Lung (tissue), 11 donors: ENCODE measurements at regions not wholly inside any gene's neighbourhood (a gene's known extent, or its start where the extent isn't known, plus 50 kb on each side); places are given as distances from the start of the nearest gene placed in this dataset.
A peak's percentile ranks its signal among the peaks of the same experiment; 100 is the strongest.

Source experiments
- ATAC-seq: fragments of 200-7000 bp; cut with Tn5 transposase; one replicate; pipeline ENCODE4 v1.9.1; 2020; ENCODE audit warnings: moderate number of reproducible peaks; ENCODE audit not compliant: insufficient read depth, low FRiP score
- DNase-seq, 3 donors: peaks; one replicate each; pipeline ENCODE4 v3.0.0-alpha.2; 2013 to 2017
- H3K27ac ChIP-seq, 2 donors: one replicate each; pipeline ENCODE4 v1.5.1; 2013; ENCODE audit warnings: mild to moderate bottlenecking in 2 of 2, moderate library complexity in 2 of 2, control low read depth in 1 of 2, inconsistent platforms in 1 of 2, low read depth in 1 of 2, low read length in 1 of 2
- H3K27me3 ChIP-seq, 3 donors: one replicate each; pipeline ENCODE4 v1.5.1; 2013; ENCODE audit warnings: low read length in 2 of 3; ENCODE audit not compliant: control insufficient read depth in 3 of 3, insufficient read depth in 3 of 3
- H3K36me3 ChIP-seq, 4 donors: one replicate each; pipeline ENCODE4 v1.5.1; 2013; ENCODE audit warnings: low read length in 4 of 4, mild to moderate bottlenecking in 1 of 4, moderate library complexity in 1 of 4; ENCODE audit not compliant: control insufficient read depth in 4 of 4, insufficient read depth in 4 of 4
- H3K4me1 ChIP-seq, 5 donors: one replicate each; pipeline ENCODE4 v1.5.1; 2013; ENCODE audit warnings: low read length in 5 of 5, mild to moderate bottlenecking in 2 of 5, moderate library complexity in 1 of 5; ENCODE audit not compliant: control insufficient read depth in 5 of 5, insufficient read depth in 5 of 5
- H3K4me3 ChIP-seq: one replicate; pipeline ENCODE4 v1.5.1; 2013; ENCODE audit warnings: mild to moderate bottlenecking, control low read depth, moderate library complexity
- H3K9ac ChIP-seq, 2 donors: one replicate each; pipeline ENCODE4 v1.5.1; 2013; ENCODE audit warnings: low read length in 2 of 2, control low read depth in 1 of 2; ENCODE audit not compliant: insufficient read depth in 1 of 2
- H3K9me3 ChIP-seq, 4 donors: one replicate each; pipeline ENCODE4 v1.5.1; 2013; ENCODE audit warnings: low read length in 3 of 4, mild to moderate bottlenecking in 1 of 4, moderate library complexity in 1 of 4; ENCODE audit not compliant: control insufficient read depth in 4 of 4, insufficient read depth in 3 of 4
- WGBS, 2 donors: extraction: QIAGEN DNeasy Blood & Tissue Kit; methylation state at CpG; one replicate each; pipeline ENCODE4 v1.1.7; 2013; 5-methylcytosine and 5-hydroxymethylcytosine counted together
- TF ChIP-seq, protein P1 (sequence below): IDR thresholded peaks from 2 replicates; pipeline ENCODE4 v1.5.1; 2012; ENCODE audit warnings: mild to moderate bottlenecking; ENCODE audit errors: control extremely low read depth, extremely low read depth
- donor health status: control.
- donor health status: control.
- donor health status: Bipolar disorder and iron deficiency.
- donor health status: healthy.
- donor health status: DM: yes; HTN: yes; CAD: no.

DNA sequence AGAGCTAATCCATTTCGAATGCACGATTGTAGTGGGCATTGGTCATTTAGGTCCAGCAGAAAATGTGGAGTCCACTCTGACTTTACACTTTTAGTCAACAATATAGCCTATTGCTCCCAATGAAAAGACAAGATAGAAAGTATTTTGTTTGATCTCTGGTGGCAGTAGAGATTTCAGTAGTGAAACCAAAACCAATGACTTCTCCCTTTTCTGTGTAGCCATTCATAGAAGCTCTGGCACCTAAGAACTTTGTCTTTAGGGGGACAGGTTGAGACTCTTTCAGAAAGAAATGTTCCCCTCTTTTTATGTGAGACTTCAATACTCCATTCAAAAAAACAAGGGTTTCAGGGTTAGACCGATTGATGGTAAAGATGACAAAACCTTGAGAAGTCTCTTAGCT is 510.8 kb upstream of the POU3F2 start:
- no peak overlapping the region for H3K9ac ChIP-seq
- DNase-seq (no peak), ATAC-seq (no peak)
- no peaks in the 10 kb centered on the region for H3K9me3 ChIP-seq
- H3K27ac ChIP-seq: no peak overlapping the region
- no peak overlapping the region for H3K4me3 ChIP-seq
- H3K27me3 ChIP-seq: no peaks in the 10 kb centered on the region
- no peaks in the 10 kb centered on the region for H3K4me1 ChIP-seq
- TF ChIP-seq, protein P1, sequence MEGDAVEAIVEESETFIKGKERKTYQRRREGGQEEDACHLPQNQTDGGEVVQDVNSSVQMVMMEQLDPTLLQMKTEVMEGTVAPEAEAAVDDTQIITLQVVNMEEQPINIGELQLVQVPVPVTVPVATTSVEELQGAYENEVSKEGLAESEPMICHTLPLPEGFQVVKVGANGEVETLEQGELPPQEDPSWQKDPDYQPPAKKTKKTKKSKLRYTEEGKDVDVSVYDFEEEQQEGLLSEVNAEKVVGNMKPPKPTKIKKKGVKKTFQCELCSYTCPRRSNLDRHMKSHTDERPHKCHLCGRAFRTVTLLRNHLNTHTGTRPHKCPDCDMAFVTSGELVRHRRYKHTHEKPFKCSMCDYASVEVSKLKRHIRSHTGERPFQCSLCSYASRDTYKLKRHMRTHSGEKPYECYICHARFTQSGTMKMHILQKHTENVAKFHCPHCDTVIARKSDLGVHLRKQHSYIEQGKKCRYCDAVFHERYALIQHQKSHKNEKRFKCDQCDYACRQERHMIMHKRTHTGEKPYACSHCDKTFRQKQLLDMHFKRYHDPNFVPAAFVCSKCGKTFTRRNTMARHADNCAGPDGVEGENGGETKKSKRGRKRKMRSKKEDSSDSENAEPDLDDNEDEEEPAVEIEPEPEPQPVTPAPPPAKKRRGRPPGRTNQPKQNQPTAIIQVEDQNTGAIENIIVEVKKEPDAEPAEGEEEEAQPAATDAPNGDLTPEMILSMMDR: no peak
- WGBS, 2 donors: 70 to 77% methylated on average over 3 of the region's 3 CpGs
- H3K36me3 ChIP-seq: no peaks in the 10 kb centered on the region

DNA sequence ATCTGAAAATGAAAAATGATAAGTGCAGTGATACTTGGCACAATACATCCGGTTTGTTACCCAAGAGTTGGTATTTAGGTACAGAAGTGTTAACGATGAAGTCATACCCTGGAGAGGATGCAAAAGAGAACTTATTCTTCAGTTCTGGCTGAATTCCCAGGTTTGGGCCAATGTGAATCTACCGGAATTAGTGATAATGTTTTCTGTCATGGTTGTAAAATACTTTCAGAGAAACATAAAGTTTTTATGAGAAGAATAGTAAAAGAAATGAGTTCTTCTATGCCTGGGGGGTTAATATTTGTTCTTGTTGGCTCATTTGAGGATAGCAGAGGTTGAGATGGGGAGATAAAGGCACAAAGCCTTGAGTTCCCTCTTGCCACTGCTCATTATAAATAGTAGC is 509.9 kb upstream of the POU3F2 start:
- DNase-seq: peak in 1 of 3 donors; percentile 4
- 43 to 78% methylated on average over 3 of the region's 3 CpGs for WGBS, 2 donors
- no peak overlapping the region for H3K27ac ChIP-seq
- TF ChIP-seq, protein P1: no peak
- H3K36me3 ChIP-seq: no peaks in the 10 kb centered on the region
- no peak overlapping the region for H3K4me3 ChIP-seq
- ATAC-seq: no peak
- H3K9me3 ChIP-seq: no peaks in the 10 kb centered on the region
- H3K27me3 ChIP-seq: no peaks in the 10 kb centered on the region
- H3K9ac ChIP-seq: no peak overlapping the region
- H3K4me1 ChIP-seq: no peaks in the 10 kb centered on the region

DNA sequence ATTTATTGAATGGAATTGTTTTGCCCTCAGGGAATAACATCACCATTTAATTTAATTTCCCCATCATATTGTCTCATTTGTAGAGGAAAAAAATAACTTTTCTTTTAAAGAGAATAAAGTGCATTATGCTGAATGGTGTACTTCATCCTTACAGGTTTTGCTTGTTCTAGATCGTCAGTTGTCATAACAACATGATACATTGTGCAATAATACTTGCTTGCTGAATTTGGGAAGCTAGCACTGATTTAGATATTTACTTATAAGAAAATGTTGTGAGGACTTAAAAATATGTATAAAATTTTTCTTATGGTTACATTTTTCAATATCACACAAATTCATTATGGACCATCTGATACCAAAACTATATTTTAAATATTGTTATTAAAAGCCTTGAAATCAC is 509.0 kb upstream of the POU3F2 start:
- Histone ChIP-seq H3K9me3 (no peaks in the 10 kb centered on the region), H3K36me3 (no peaks in the 10 kb centered on the region), H3K4me3 (no peak overlapping the region), H3K4me1 (no peaks in the 10 kb centered on the region), H3K27ac (no peak overlapping the region), H3K27me3 (no peaks in the 10 kb centered on the region), H3K9ac (no peak overlapping the region)
- DNase-seq (no peak), ATAC-seq (no peak)
- TF ChIP-seq, protein P1: no peak
- WGBS, 2 donors: 58 to 86% methylated on average over 1 of the region's 1 CpG

DNA sequence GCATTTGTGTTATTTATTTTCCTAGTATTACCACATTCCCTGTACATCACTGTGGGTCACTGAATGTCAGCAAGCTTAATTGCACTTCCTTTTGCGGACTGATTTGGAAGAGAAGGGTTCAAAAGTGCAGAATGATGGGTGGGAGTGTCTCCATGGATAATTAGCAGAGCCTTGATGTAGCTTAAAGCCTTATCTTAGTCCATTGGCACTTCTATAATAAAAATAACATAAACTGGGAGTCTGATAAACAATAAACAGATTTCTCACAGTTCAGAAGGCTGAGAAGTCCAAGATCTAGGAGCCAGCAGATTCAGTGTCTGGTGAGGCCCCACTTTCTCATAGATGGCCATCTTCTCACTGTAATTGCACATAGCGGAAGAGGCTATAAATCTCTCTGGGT is 501.1 kb upstream of the POU3F2 start:
- TF ChIP-seq, protein P1: no peak
- 65 to 78% methylated on average over 2 of the region's 2 CpGs for WGBS, 2 donors
- no peaks in the 10 kb centered on the region for H3K4me1 ChIP-seq
- no peaks in the 10 kb centered on the region for H3K9me3 ChIP-seq
- no peak overlapping the region for H3K9ac ChIP-seq
- no peak for DNase-seq
- no peak overlapping the region for H3K4me3 ChIP-seq
- ATAC-seq: no peak
- no peak overlapping the region for H3K27ac ChIP-seq
- H3K36me3 ChIP-seq: no peaks in the 10 kb centered on the region
- no peaks in the 10 kb centered on the region for H3K27me3 ChIP-seq
